HG03064 (cell line): ENCODE measurements at regions not wholly inside any gene's neighbourhood (a gene's known extent, or its start where the extent isn't known, plus 50 kb on each side); places are given as distances from the start of the nearest gene placed in this dataset.
"Not testable (repeated sequence)": the region's sequence is repeated elsewhere in the genome, so short reads cannot be mapped to it uniquely, and the experiment has no call there.

Source experiments
- ATAC-seq: cut with Tn5 transposase; IDR thresholded peaks from one replicate; pipeline ENCODE4 v1.9.1; 2021; ENCODE audit warnings: low read depth; ENCODE audit not compliant: unreplicated experiment

DNA sequence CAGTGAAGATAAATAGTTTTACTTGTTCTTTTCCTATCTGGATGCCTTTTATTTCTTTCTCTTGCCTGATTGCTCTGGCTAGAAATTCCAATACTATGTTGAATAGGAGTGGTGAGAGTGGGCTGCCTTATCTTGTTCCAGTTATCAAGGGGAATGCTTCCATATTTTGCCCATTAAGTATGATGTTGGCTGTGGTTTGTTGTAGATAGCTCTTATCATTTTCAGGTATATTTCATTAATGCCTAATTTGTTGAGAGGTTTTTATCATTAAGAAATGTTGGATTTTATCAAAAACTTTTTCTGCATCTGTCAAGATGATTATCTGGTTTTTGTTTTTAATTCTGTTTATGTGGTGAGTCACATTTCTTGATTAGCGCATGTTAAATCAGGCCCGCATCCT is 655.8 kb downstream of the NUP35 start:
- no peak for ATAC-seq

DNA sequence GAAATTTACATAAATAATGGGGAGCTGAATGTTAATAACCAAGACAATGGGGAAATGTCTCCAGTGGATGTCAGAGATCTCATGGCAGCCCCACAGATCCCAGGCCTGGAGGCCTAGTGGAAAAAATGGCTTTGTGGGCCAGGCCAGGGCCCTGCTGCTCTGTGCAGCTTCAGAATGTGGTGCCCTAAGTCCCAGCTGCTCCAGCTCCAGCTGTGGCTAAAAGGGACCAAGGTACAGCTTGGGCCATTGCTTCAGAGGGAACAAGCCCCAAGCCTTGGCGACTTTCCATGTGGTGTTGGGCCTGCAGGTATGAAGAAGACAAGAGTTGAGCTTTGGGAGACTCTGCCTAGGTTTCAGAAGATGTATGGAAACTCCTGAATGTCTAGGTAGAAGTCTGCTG is 658.2 kb downstream of the NUP35 start:
- no peak for ATAC-seq

DNA sequence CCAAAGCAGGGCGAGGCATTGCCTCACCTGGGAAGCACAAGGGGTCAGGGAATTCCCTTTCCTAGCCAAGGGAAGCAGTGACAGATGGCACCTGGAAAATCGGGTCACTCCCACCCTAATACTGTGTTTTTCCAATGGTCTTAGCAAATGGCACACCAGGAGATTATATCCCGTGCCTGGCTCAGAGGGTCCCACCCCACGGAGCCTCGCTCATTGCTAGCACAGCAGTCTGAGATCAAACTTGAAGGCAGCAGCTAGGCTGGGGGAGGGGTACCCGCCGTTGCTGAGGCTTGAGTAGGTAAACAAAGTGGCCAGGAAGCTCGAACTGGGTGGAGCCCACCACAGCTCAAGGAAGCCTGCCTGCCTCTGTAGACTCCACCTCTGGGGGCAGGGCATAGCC is 664.6 kb downstream of the NUP35 start:
- ATAC-seq, result not testable (repeated sequence)

DNA sequence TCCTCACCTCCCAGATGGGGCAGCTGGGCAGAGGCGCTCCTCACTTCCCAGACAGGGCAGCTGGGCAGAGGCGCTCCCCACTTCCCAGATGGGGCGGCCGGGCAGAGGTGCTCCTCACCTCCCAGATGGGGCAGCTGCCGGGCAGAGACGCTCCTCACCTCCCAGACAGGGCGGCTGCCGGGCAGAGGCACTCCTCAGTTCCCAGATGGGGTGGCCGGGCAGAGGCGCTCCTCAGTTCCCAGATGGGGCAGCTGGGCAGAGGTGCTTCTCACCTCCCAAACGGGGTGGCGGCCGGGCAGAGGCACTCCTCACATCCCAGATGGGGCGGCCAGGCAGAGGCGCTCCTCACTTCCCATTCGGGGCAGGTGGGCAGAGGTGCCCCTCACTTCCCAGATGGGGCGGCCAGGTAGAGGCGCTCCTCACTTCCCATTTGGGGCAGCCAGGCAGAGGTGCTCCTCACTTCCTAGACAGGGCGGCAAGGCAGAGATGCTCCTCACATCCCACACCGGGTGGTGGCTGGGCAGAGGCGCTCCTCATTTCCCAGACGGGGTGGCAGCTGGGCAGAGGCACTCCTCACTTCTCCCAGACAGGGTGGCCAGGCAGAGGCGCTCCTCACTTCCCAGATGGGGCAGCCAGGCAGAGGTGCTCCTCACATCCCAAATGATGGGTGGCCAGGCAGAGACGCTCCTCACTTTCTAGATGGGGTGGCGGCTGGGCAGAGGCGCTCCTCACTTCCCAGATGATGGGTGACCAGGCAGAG is 668.1 kb downstream of the NUP35 start:
- not testable (repeated sequence) for ATAC-seq

DNA sequence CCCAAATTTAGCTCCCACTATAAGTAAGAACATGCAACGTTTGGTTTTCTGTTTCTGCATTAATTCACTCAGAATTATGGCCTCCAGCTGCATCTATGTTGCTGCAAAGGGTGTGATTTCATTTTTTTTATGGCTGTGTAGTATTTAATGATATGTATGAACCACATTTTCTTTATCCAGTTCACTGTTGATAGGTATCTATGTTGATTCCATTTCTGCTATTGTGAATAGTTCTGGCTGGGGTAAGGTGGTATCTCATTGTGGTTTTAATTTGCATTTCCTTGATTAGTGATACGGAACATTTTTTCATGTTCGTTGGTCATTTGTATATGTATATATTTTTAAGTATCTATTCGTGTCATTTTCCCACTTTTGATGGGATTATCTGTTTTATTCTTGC is 674.3 kb downstream of the NUP35 start:
- no peak for ATAC-seq

DNA sequence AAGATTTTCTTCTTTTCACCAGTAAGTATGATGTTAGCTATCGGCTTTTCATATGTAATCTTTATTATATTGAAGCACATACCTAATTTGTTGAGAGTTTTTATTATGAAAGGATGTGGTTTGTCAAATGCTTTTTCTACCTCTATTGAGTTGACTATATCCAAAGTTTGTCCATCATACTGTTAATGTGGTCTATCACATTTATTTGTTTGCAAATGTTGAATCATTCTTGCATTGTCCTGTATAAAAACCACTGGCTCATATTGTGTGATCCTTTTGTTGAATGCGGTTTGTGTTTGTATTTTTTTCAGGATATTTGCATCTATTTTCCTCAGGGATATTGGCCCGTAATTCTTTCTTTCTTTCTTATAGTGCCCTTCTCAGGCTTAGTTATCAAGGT is 675.5 kb downstream of the NUP35 start:
- no peak for ATAC-seq

DNA sequence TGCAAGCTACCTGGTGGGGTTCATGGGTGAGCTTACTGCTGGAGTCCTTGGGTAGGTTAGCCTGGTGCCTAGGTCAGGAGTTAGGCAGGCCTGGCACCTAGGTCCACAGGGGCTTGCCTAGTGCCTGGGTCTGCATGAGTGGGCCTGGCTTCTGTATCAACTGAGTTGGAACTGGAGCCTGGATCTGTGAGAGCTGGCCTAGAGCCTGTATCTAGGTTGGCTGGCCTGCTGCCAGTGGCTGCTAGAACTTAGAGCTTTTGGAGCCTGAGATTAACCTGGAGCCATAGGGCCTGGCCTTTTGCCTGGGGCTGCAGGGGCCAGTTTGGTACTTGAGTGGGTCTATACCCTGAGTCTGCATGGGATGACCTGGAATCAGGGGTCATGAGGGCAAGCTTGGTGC is 679.4 kb downstream of the NUP35 start:
- ATAC-seq, result no peak

DNA sequence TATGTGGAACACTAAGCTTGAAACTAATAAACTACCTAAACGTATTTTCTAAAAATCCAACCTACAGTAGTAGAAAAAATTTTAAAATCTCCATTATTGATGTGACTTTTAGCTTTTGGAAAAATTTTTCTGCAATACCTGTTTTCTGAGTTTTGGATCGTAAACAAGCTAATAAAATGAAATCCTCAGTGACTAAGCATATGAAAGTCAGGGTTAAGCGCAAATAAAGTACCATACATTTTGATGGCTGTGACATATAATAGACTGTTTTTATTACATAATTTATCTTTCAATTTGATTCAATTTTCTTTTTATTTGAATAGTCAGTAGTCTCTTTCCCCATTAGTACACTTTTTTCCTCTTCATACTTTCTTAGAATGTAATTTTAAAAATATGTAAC is 683.6 kb downstream of the NUP35 start:
- no peak for ATAC-seq

DNA sequence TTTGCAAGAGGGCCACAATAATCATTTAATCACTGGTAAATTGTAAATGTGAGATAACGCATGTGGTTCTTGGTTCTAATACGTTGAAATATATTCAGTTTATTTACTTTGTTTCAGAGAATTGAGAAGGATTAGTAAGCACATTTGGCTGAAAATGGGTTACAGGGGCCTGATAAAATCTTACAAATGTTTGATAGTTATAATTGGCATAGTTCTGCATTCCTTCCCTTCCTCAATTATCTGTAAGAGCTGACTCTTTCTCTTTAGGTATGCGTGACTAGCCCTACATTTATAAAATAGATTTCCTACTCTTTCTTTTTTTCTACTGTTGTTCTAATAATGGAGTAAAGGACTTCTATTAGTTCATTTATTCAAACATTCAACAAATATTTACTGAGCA is 685.2 kb downstream of the NUP35 start:
- no peak for ATAC-seq

DNA sequence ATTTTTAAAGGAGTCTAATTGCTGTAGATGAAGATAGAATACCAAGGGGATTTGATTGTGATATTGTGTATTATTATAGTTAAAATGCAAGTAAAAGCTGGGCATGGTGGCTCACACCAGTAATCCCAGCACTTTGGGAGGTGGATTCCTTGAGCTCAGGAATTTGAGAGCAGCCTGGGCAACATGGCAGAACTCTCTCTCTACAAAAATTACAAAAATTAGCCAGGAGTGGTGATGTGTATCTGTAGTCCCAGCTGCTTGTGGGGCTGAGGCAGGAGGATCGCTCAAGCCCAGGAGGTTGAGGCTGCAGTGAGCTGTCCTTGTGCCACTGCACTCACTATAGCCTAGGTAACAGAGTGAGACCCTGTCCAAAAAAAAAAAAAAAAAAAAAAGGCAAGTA is 687.0 kb downstream of the NUP35 start:
- no peak for ATAC-seq

DNA sequence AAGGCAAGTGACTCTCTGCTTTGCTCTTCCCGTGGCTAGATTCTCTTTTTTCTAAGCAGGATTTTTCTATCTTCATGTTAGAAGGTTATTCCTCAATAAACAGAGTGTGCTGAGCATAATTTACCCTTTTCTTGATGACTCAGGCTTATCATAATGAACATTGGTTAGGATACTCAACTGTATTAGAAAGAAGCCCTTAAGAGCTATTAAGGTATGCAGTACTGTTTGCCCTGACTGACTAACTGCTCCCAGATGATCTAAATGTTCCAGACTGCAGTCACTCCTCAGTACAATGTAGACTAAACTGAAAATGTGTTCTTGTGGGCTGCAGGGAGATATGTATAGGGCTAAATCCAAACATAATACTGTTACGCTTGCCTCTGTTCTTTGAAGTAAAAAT is 687.8 kb downstream of the NUP35 start:
- ATAC-seq, result no peak

DNA sequence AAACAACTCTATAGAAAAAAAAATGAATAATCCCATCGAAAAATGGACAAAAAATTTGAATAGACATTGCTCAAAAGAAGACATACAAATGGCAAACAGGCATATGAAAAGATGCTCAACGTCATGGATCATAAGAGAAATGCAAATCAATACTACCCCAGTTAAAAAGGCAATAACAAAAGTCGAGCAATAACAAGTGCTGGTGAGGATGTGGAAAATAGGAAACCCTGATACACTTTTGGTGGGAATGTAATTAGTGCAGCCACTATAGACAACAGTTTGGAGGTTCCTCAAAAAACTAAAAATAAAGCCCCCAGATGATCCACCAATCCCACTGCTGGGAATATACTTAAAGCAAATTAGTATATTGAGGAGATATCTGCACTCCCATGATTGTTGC is 701.5 kb downstream of the NUP35 start:
- ATAC-seq, result no peak

DNA sequence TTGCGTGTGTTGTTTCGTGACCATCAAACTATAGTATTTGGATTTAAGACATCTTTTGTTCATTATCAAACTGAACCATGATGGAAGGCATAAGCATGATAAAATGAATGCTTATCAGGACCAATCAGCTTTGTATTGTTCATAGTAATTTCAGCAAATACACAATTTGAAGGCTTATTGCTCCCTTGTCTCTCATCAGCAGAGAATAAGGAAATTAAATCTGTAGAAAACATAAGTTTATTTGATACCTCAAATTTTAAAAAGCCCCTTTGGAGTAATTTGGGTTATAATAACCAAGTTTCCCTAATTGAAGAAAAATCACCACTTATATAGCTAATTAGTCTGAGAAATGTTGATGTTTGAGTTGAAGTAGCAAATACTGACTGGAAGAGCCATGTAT is 705.7 kb downstream of the NUP35 start:
- ATAC-seq, result no peak

DNA sequence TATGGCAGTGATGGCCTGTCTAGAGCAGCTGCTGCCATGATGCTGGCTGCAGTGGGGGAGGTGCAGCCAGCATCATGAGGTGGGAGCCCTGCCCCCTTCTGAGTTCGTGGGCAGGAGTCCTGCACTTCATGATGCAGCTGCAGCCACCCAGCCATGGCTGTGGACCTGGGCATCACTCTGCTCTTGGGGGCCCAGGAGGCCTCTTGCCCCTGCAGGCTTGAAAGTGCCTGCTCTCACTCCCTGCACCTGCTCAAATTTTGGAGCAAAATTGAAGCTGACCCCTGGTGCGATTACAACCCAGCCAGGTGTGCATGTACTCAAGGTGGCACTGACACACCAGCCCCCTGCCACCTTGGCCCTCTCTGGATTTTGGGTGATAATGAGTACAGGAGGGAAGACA is 712.9 kb downstream of the NUP35 start:
- no peak for ATAC-seq

DNA sequence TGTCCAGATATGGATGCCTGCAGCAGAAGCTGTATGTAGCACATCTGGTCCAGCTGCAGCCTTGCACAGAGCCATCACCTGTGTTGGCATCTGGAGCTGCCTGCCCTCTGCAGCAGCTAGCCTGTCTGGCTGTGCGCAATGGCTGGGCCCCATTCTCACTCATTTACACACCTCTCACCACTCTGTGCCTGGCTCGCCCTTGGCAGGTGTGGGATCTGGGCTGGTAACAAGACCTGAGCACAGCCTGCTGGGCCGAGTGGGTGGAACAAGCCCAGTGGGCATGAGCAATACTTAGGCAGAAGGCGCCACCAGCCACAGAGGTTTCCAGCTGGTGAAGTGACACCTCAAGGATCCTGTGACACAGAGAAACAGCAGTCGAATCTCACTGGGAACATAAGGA is 714.1 kb downstream of the NUP35 start:
- no peak for ATAC-seq

DNA sequence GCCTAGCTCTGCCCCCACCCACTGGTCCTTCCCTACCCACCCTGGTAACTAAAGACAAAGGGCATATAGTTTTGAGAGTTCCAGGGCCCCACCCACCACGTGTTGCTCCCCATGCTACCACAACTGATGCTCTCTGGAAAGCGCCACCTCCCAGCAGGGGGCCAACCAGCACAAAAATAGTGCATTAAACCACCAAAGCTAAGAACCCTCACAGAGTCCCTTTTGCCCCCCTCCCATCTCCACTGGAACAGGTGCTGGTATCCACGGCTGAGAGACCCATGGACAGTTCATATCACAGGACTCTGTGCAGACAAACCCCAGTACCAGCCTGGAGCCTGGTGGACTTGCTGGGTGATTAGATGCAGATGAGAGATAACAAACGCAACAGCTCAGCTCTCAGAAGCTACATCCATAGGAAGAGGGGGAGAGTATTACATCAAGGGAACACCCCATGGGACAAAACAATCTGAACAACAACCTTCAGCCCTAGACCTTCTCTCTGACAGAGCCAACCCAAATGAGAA is 715.9 kb downstream of the NUP35 start:
- no peak for ATAC-seq

DNA sequence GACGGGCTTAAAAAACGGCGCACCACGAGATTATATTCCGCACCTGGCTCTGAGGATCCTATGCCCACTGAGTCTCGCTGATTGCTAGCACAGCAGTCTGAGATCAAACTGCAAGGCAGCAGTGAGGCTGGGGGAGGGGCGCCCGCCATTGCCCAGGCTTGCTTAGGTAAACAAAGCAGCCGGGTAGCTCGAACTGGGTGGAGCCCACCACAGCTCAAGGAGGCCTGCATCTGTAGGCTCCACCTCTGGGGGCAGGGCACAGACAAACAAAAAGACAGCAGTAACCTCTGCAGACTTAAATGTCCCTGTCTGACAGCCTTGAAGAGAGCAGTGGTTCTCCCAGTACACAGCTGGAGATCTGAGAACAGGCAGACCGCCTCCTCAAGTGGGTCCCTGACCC is 725.6 kb downstream of the NUP35 start:
- ATAC-seq, result not testable (repeated sequence)

DNA sequence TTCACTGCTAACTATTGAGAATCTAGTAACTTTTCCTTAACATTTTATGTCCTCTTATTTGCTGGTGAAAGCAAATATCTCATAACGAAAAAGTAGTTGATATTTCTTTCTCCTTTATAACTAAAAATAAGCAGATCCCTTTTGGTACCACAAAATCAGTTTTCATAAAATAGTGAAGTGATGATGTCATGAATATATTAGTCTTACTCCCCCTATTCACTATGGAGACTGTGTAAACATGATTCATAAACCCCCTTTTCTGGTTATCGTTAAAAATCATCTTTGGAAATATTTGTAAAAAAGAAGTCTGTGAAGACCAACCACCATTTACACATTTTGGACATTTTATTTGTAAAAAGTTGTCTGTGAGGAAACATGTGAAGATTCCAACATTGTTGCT is 734.9 kb downstream of the NUP35 start:
- ATAC-seq, result no peak

DNA sequence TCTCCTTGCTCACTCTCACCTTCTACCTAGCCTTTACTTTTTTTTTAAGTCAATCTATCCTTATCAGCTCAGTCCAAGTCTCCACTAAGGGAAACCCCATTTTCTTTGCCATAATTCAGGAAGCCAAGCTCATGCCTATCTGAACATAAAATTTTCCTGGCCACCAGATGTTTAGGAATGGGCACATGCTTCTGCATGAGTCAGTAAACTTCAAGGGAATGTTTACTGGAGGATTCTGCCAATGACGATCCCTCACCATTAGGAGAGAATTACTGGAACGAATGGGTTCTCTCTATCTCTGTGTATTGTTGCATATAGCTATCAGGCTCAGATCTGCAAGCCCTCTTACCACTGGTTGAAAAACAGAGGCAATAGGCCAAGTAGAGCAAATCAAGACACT is 731.7 kb upstream of the ZNF804A start:
- no peak for ATAC-seq

DNA sequence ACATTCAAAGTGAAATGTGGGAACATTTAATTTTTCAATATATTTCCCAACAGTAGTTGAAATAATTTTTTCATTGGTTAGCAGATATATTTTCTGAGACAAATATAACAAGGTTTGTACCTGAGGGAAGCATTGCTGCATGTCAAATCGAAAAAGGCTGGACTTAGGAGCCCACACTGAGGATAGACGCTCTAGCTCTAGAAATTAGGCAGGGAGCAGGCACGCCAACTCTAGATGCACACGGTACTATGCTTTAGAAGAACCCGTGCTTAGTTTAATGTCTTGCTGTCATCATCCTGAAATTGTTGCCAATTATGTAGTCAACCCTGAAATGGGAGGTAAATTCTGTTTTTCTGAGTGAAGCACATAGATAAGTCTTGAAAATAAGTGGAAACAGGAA is 731.1 kb upstream of the ZNF804A start:
- no peak for ATAC-seq

DNA sequence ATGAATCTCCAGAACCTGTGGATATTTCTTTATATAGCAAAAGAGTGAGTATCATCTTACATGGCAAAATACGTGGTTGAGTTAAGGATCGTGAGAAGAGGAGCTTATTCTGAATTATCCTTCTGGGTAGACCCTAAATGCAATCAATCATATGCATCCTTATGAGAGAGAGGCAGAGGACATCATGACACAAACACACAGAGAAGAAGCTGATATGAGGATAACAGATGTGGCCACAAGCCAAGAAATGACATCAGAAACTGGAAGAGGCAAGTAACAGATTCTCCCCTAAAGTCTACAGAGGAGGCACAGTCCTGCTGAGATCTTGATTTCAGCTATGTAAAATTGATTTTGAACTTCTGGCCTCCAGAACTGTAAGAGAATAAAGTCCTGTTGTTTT is 730.2 kb upstream of the ZNF804A start:
- no peak for ATAC-seq

DNA sequence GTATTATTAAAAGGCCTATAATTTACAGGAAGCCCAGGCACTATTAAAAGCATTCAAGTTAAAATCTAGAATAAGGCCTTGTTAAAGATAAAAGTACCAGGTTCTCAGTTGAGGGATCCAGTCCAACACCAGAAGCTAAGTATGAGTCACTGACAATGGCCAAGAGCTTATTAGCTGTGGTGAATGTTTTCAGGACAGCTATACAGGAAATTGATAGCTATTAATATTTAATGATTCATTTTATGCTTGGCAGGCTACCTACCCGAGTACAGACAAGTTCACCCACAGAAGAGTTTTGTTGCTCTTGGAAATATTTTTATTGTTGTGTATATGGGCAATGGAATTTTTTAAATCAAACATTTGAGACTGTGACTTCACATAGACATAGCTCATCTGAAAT is 729.6 kb upstream of the ZNF804A start:
- no peak for ATAC-seq

DNA sequence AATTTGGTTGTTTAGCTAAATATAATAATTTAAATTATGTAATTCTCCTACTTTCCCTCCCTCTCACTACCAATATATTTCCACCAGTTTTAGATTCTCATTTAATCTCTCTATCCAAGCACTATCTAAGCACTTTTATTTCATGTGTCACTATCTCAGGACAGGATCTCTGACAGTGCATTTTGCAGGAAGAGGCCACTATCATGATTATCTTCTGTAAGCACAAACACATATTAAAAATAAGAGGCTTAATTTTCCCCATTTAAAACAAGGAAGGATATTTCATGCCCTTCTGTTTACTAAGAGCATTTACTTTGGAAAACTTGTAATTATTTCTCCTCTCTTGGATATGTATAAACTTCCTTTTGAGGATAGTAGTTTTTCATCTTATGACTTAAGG is 726.2 kb upstream of the ZNF804A start:
- no peak for ATAC-seq
